DMS153 treated with DMSO at 0.1 percent for 48 hours (cell line): ENCODE measurements at regions not wholly inside any gene's neighbourhood (a gene's known extent, or its start where the extent isn't known, plus 50 kb on each side); places are given as distances from the start of the nearest gene placed in this dataset.

ENCODE experiments used
- DNase-seq: peaks from one replicate; lab custom pipeline; 2025; ENCODE audit not compliant: unreplicated experiment; lab: John Stamatoyannopoulos, UW

DNA sequence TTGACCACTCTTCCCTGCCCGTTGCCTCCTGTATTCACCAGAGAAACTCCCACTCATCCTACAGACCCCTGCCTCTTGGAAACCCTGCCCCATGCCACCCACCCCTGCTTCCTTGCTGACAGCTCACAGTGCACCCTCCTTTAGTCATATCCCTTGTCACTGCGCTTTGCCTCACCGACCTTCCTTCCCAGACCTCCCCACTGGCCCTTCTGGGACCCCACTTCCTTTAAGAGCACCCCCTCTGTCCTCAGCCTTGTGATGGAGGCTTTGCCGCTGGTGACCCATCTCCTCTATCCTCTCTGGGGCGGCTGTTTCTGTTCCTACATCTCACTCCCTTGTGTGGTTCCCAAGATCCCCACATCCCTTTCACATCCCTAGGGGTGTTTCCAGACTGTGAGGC is 92.8 kb upstream of the ZMIZ1 start:
- DNase-seq: no peak

DNA sequence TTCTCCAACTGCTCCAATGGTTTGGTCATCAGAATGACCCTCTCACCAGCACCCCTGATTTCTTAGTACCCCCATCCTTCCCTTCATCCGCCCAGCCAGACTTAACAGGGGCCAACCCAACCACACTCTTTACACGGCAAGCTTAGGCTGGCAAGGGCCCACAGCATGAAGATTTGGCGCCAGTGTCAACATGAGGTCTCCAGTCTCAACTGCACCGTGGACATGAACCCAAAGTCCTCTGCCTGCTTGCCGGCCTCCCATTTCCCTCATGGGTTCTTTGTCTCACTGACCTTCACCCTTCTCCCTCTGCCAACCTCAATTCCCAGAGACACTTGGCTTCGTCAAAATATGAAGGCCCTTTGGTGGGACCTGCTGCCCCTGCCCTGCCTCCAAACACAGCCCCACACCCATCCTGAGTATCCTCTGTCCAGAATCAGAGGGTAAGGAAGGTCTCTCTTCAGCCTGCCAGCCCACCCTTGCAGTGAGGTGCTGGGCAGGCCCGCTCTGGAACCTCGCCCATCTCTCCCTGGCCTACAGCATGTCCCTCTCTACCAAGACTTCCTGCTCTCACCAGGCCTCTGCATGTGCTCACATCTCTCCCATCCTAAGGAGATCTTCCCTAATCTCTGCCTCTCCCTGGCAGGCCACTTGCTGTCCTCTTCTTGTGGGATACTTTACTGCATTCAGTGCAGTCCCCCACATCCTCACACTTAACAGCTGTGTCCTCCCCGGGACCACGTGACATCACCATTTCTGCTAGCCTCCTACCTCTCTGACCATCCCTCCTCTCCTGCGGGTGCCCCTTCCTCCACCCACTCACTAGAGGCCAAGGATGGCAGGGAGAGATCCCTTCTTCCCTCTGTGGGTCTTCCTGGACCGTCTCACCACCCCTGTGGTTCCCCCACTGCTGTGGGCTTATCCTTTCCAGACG is 91.7 kb upstream of the ZMIZ1 start:
- no peak for DNase-seq

DNA sequence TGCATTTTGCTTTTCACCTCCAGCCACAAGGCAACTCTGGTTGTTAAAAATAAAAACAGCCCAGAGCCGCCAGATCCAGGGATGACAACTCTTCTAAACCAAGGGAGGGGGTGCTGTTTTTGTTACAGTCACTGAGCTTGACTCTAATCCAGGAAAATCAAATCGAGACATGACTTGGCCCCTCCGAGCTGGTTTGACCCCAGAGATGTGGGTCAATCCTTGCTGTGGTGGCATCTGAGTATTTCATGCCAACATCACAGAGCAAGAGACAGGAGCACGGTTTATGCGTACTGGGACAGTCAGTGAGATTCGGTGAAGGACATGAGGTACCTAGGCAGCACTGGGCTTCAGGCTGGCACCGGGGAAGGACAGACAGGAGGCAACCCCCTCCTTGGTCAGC is 88.8 kb upstream of the ZMIZ1 start:
- DNase-seq: no peak

DNA sequence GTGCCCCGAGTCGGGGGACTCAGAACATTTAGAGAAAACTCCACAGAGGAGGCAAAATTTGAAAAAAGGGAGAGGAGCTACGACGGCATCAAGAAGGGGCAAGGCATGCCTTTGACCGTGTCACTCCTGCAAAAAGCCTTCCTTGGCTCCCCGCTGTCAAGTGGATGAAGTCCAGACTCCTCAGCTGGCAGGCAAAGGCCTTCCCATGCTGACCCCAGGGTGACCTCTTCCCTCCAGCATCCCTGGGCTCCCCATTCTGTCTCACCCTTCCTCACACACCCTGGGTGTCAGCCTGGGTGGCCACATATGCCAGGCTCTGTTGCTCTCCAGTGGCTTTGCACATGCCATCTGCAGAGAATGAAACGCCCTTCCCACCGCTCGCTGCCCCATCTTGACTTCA is 88.4 kb upstream of the ZMIZ1 start:
- DNase-seq: no peak

DNA sequence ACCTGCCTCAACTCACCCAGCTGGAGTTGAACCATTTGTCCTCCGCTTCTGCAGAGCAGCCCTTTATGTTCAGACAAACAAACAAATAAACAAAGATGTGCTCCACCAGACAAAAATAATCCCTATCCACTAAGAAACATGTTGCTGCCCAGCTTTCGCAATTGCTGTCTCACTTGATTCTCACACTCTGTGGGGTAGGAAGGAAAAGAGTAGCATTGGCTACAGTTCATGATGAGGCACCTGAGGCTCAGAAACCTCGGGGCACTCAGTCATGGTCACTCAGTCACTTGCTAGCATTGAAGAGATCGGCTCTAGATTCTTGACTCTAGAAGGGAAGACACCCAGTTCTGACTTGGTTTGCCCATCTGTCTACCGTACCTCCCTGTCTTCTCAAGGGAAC is 88.0 kb upstream of the ZMIZ1 start:
- no peak for DNase-seq

DNA sequence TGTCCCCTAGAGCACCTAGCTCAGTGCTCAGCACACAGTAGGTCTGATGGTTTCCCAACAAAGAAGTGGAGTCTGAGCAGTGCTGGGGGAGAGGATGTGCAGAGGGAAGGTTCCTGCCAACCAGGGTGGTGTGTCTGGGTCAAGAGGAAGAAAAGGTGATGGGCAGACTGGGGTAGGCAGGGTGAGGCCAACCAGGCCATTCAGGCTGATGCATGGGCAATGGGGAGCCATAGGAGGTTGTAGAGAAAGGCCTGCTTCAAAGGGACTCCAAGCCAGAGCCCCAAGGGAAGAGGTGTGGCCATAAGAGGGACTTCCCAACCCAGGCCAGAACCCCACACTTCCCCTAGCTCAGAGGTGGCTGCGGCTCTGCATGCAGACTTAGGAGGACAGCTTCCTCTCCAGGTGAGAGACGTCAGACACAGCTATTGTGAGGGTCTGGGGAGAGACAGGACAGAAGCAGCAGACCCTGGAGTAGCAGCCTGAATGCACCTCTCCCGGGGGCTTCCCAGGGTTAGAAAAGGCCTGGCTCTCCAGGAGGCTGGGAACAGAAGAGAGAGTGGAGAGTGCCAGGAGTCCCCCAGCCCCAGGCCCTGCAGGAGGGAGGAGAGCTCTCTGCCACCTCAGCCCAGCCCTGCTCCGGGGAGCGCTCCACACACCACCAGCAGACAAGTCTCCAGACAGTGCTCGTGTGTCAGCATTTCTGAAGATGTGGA is 87.4 kb upstream of the ZMIZ1 start:
- no peak for DNase-seq

DNA sequence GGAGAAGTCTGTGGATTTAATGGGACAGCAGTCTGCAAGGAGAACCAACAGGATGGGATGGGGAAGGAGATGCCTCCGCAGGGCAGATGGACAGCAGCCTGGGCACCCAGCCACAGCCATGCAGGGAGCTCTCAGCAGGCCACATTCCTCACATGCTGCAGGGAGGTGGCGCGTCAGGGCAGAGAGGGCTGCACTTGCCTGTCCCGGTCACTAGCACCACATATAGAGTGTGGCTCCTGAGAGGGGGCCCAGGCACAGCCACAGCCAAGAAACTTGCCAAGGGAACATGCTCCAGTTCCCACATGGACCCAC is 86.8 kb upstream of the ZMIZ1 start:
- no peak for DNase-seq

DNA sequence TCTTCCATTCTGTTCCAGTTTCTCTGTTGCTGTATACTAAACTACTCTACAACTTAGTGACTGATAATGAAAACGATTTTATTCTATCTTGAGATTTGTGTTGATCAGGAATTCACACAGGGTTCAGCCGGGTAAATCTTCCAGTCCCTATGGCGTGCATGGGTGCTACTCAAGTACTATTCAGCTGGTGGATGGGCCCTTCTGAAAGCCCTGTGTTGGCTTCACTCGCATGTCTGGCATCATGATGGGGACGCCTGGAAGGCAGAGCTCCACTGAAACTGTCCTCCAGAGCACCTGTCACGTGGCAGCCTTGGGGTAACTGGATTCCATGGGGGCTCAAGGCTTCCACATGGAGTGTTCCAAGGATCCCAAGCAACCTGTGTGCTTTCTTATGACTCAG is 86.0 kb upstream of the ZMIZ1 start:
- no peak for DNase-seq

DNA sequence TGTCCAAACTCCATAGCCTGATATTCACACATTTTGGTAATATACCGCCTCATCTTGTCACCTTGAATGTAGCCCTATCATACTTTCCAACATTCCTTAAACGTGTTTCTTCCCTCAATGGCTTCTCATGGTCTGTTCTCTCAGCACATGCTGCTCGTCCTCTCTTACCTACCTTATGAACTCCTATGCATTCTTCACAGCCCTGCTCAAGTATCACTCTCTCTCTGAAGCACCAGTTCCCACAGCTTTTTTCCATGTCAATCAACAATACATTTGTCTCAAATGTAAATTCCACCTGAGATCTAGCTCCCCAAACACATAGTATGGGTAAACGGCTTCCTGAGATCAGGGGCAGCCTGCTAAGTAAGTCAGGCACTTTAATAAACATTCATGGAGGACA is 85.2 kb upstream of the ZMIZ1 start:
- DNase-seq: no peak

DNA sequence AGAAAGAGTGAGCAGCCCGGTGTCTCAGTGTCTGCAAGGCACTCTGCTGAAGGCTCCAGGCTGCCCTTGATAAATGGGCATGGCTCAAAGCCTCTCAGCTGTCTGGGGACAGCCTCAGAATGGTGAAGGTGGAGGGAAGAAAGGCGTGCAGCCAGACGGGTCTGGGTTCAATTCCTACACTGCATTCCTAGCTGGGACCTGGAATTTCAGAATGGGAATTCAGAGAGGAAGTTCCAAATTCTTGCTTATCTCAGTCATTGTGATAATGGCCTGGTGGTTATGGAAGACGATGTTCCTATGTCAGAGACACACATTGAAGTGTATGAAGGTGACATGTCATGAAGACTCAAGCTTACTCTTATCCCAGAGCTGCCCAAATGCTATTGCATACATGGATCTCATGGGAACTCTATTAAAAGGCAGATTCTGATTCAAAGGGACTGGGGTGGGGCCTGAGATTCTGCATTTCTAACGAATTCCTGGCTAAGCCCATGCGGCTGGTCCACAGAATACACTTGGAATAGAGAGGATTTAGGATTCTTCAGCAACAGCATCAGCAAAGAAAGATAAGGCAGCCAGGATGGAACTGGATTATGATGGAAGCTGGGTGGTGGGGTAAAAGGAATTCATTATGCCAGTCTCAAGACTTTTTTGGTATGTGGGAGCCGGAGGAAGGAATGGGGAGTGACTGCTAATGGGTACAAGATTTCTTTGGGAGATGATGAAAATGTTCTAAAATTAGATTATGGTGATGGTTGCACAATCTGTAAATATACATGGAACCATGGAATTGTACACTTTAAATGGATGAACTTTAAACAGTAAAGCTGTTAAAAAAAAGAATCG is 82.6 kb upstream of the ZMIZ1 start:
- DNase-seq: no peak

DNA sequence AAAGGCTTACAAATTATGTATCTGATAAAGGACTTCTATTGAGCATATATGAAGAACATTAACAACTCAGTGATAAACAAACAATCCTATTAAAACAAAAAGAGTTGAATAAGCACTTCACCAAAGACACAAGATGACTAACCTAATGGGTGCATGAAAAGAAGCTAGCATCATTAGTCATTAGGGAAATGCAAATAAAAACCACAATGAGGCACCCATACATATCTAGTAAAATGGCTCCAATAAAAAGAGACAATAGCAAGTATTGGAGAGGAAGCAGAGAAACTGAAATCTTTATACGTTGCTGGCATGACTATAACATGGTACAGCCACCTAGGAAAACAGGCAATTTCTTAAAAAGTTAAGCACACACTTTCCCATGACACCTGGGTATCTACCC is 77.6 kb upstream of the ZMIZ1 start:
- peak; percentile 11 for DNase-seq

DNA sequence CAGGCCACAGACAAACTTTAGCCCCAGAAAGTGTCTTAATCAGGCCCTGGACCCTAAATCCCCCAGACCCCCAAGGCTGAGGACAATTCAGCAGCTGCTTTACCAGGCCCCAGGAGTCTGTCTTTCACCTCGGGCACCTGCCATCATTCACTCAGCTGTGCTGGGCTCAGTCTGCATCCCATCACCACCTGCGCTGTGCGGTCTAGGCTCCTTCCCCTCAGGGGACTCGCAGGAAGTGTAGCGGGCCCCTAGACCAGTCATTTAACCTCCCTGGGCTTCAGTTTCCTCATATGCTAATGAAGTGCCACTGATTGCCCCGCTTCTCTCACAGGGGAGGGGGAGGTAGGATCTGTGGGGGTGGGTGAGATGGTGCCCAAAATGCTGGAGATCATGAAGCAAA is 76.4 kb upstream of the ZMIZ1 start:
- DNase-seq: no peak

DNA sequence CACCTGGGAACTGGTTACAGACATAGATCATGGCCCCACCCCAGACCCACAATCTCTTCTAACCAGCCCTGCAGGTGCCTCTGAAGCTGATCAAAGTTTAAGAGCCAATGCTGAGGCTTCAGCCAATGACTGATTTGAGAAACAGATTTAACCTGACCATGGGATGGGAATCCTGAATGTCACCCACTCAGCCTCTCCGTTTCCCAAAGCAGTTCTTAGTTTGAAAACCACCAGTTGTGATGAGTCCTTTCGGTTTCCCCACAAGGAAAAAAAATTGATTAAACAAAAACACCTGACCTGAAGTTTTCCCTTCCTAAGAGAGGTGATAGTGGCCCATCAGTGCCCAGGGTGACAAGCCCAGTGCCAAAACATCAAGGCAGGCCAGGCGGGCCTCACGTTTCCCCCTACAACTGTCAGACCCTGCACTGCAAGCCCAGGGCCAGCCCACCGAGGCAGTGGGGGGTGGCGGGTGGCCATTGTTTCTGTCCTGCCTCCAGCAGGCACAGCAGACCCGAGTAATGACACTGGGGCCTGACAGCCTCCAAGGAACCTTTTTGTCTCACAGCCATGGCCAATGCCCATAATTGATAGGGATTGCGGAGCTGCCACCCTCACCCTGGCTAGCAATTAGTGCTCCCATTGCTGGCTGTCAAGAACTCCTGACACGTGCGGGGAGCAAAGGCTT is 75.4 kb upstream of the ZMIZ1 start:
- no peak for DNase-seq

DNA sequence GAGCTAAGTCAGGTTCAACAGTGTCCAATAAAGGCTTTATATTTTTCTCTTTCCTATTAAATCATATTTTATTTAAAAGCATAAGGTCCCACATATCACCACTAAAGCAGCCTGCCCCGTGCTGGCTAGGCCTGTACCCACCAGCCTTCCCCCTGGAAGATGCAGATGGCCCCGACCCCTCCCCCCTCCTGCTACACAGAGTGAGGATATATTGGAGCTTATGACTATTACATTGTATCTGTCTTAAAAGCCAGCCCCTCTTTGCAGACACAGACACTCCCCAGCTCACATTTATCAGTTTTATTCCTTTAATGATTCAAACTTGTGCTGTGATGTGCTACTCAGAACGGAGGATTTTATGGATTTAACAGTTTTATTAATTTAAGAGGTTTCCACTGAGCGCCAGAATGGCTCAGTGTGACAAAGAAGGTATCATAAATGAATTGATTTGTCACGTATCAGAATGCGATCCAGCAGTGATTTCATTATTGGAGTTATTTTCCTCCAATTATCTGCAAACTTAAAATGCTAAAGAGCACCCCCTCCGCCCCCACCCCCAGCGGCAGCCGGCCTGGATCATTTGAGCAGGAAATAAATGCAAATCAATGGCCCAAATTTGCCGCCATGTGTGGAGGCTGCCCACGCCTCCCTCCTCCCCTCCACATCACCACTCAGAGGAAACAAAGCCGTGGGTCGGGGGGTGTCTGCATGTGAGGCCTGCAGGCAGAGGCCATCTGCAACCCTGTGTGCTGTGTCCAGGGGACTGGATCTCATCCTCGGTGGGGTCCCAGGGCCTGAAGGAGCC is 72.6 kb upstream of the ZMIZ1 start:
- no peak for DNase-seq

DNA sequence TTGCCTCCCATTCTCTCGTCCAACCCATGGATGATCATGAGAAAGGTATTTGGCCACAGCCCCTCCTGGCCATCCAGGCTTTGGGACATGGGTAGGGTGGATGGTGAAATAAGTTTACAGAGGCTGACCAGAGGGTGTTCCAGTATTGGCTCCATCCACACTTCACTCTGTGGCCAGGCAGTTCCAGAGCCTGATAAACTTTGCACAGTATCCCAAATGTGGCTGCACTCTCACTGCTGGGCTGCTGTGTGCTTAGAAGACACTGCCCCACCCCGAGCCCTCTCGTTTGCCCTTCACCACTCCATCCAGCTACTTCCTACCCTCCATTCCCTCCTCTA is 72.0 kb upstream of the ZMIZ1 start:
- DNase-seq: no peak

DNA sequence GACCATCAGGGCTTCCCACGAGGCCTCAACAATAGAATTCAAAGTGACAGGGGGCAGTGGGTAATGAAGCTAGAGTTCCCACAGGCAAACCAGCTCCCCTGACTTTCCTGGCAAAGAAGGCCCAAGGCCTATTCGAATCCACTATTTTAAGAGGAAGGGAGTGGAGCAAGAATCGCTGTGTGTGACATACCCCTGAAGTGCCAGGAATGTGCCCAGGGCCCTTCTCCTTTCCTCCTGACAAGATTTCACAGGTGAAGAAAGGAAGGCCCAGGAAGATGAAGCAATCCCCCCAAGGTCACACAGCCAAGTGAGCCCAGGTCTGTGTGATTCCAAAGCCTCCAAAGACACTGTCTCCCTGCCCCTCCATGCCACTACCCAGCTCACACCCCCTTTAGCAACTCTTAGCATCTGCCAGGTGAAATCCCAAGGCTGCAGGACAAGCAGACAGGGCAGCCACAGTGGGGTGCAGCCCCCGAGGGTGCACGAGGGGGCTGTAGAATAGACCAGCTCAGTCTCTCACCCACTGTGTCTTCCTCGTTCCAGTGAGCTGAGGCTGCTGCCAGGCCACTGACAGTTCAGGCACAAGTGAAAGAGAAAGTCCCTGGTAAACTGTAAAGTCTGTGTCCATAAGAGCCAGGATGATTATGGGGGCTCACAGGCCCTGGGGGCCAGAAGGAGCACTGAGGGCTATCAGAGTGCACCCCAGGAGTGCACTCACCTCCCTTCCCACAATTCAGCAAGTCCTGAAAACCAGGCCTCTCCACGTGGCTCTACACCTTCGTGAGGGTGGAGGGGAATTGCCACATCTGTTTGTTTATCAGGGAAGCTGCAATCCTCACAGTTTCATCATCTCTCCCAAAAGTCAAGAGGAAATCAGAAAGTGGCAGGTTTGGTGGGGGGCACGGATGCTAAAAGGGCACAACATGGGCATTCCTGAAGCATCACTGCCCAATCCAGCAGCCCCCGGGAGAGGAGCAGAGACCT is 70.8 kb upstream of the ZMIZ1 start:
- no peak for DNase-seq

DNA sequence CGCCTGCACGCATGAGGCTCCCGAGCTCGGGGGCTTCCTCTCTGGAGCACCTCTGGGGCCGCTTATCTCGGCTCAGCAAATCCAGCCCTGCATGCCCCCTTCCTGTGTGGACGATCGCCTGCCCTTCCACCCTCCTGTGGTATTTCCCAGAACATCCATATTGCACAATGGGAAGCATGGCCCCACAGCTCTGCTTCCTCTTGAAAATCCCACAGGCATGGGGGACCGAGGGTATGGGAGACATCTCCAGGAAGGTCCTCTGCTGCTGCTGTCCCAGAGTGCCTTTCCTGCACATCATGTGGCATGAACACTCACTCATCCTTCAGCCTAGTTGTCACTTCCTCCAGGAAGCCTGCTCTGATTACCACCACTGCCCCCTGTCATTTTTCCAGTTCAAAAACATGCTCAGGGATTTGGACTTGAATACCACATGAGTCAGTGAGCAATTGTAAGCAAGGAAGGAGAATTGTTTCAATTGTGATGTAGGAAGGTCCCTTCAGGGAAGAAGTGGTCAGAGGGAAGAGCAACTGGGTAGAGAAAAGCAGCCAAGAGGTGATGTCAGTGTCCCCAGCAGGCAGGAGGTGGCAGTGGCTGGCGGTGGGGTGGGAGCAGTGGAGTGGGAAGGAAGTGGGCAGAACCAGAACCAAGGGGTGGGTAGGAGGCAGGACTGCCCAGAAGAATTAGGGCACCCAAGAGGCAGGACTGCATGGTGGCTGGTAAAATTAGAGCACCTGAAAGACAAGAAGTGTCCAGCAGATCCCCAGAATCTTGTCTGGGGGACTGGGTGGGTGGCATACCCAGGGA is 67.5 kb upstream of the ZMIZ1 start:
- no peak for DNase-seq

DNA sequence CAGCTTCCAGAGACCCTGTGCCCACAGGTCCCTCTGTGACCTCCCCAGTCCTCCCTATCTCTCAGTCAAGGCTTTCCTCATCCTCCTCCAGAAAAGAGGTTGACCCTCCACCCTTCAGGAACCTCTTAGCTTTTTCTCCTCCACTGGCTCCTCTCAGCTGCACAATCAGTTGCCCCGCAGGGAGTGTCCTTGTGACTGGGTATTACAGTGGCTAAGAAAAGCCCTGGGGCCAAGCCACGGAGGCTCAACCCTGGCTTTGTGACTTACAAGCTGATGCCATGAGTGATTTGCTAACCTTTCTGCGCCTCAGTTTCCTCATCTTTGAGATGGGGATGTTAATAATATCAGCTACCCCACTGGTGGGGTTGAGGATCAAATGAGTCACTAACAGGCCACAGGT is 66.4 kb upstream of the ZMIZ1 start:
- no peak for DNase-seq
